Neural cell (in vitro differentiated cells): ENCODE measurements at regions not wholly inside any gene's neighbourhood (a gene's known extent, or its start where the extent isn't known, plus 50 kb on each side); places are given as distances from the start of the nearest gene placed in this dataset.

ENCODE experiments used
- H2AFZ ChIP-seq: fragments of 200-600, 300-800 bp; sonication (generic), shearing (Covaris generic); 2 replicates; pipeline ENCODE4 v1.6.0; 2014; ENCODE audit warnings: low read depth, mild to moderate bottlenecking, antibody characterized with exemption, low read length, moderate library complexity
- H3F3A ChIP-seq: fragments of 200-600 bp; shearing (Covaris generic); 2 replicates; pipeline ENCODE4 v1.6.1; 2016; ENCODE audit warnings: mild to moderate bottlenecking, moderate library complexity, mixed read lengths, antibody characterized with exemption, low read length; ENCODE audit not compliant: insufficient read depth, poor library complexity, severe bottlenecking
- H3K27ac ChIP-seq: fragments of 200-600, 300-800 bp; sonication (generic), shearing (Covaris generic); 2 replicates; pipeline ENCODE4 v1.5.1; 2014; ENCODE audit warnings: mild to moderate bottlenecking, low read length, moderate library complexity
- H3K27me3 ChIP-seq: fragments of 300-800, 200-600 bp; sonication (generic), shearing (Covaris generic); 2 replicates; pipeline ENCODE4 v1.6.0; 2014; ENCODE audit warnings: mild to moderate bottlenecking, low read depth, low read length, moderate library complexity; ENCODE audit not compliant: insufficient read depth
- H3K36me3 ChIP-seq: fragments of 300-800, 200-600 bp; sonication (generic), shearing (Covaris generic); 2 replicates; pipeline ENCODE4 v1.5.1; 2014; ENCODE audit warnings: mild to moderate bottlenecking, antibody characterized with exemption, low read length, moderate library complexity; ENCODE audit not compliant: insufficient read depth
- H3K4me2 ChIP-seq: fragments of 300-800, 200-600 bp; sonication (generic), shearing (Covaris generic); 2 replicates; pipeline ENCODE4 v1.6.0; 2014; ENCODE audit warnings: mild to moderate bottlenecking, low read length
- H3K4me3 ChIP-seq: fragments of 300-800, 200-600 bp; sonication (generic), shearing (Covaris generic); 2 replicates; pipeline ENCODE4 v1.5.1; 2014; ENCODE audit warnings: mild to moderate bottlenecking, low read length, moderate library complexity
- H3K79me2 ChIP-seq: fragments of 200-600 bp; shearing (Covaris generic); replicated peaks from 2 replicates; pipeline ENCODE4 v1.6.0; 2014; ENCODE audit warnings: mild to moderate bottlenecking, low read length, moderate library complexity; ENCODE audit not compliant: insufficient read depth
- H3K9ac ChIP-seq: fragments of 300-800, 200-600 bp; sonication (generic), shearing (Covaris generic); 2 replicates; pipeline ENCODE4 v1.6.1; 2016; ENCODE audit warnings: mild to moderate bottlenecking, low read length, mixed read lengths
- H3K9me2 ChIP-seq: fragments of 200-600 bp; shearing (Covaris generic); 2 replicates; pipeline ENCODE4 v1.6.1; 2016; ENCODE audit warnings: mild to moderate bottlenecking, low read length, mixed read lengths; ENCODE audit not compliant: insufficient read depth
- H3K9me3 ChIP-seq: fragments of 200-600, 300-800 bp; sonication (generic), shearing (Covaris generic); 2 replicates; pipeline ENCODE4 v1.6.1; 2016; ENCODE audit warnings: mild to moderate bottlenecking, mixed run types, low read length, moderate library complexity, mixed read lengths
- H4K20me1 ChIP-seq: fragments of 200-600 bp; shearing (Covaris generic); 2 replicates; pipeline ENCODE4 v1.6.1; 2016; ENCODE audit warnings: mild to moderate bottlenecking, mixed run types; ENCODE audit not compliant: insufficient read depth
- EP300 ChIP-seq: fragments of 450-650 bp; conservative IDR thresholded peaks from 2 replicates; pipeline ENCODE4 v1.6.1; 2014; ENCODE audit warnings: antibody characterized with exemption, mild to moderate bottlenecking, moderate library complexity; ENCODE audit not compliant: poor library complexity, severe bottlenecking
- EZH2 ChIP-seq: fragments of 200-600, 300-800 bp; shearing (Covaris generic), sonication (generic); IDR thresholded peaks from 2 replicates; pipeline ENCODE4 v1.6.1; 2014; ENCODE audit warnings: antibody characterized with exemption, low read length, borderline replicate concordance, mild to moderate bottlenecking; ENCODE audit not compliant: insufficient read depth, poor library complexity, severe bottlenecking
- MXI1 ChIP-seq: fragments of 450-650 bp; conservative IDR thresholded peaks from 2 replicates; pipeline ENCODE4 v1.6.1; 2014; ENCODE audit warnings: antibody characterized with exemption, mild to moderate bottlenecking; ENCODE audit not compliant: poor library complexity, severe bottlenecking
- POLR2AphosphoS5 ChIP-seq: IDR thresholded peaks from 2 replicates; pipeline ENCODE4 v1.6.1; 2012
- RAD21 ChIP-seq: fragments of 450-650 bp; conservative IDR thresholded peaks from 2 replicates; pipeline ENCODE4 v1.6.1; 2014; ENCODE audit warnings: antibody characterized with exemption, mild to moderate bottlenecking, moderate library complexity
- SMC3 ChIP-seq: fragments of 450-650 bp; conservative IDR thresholded peaks from 2 replicates; pipeline ENCODE4 v1.6.1; 2014; ENCODE audit warnings: antibody characterized with exemption, mild to moderate bottlenecking, moderate library complexity; ENCODE audit not compliant: poor library complexity
- TAF1 ChIP-seq: IDR thresholded peaks from 2 replicates; pipeline ENCODE4 v1.6.1; 2012; ENCODE audit warnings: low read depth
- TF ChIP-seq, protein P1 (sequence below): IDR thresholded peaks from 2 replicates; pipeline ENCODE4 v1.6.1; 2012; ENCODE audit warnings: borderline replicate concordance
- TF ChIP-seq, protein P2 (sequence below): fragments of 450-650 bp; IDR thresholded peaks from 2 replicates; pipeline ENCODE4 v1.5.1; 2014; ENCODE audit warnings: antibody characterized with exemption, mild to moderate bottlenecking, moderate library complexity; ENCODE audit not compliant: poor library complexity, severe bottlenecking

DNA sequence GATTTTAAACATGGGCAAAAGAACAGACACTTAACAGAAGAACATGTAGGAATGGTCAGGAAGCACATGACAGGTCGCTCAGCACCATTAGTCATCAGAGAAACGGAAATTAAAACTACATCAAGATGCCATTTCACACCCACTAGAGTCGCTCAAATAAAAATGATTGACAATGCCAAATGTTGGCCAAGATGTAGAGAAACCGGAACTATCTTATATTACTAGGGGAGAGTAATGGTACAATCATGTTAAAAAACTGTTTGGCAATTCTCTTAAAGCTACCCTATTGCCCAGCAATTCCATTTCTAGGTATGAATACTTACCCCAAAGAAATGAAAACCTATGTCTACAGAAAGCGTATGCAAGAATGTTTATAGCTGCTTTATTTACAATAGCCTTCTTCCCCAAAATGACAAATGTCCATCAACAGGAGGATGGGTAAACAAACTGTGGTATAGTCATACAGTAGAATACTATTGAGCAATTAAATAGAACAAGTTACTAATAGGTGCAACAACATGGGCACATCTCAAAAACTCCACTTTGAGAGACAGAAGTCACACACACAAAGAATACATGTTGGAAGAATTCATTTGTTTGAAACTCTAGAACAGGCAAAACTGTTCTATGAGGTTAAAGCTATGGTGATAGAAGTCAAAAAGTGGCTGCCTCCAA is 92.8 kb downstream of the ETS2 start:
- no peak for TF ChIP-seq EP300
- Histone ChIP-seq H3K9me3 (no peaks in the 10 kb centered on the region), H3K27ac (no peak overlapping the region), H3K9me2 (no peaks in the 10 kb centered on the region), H3K9ac (no peak overlapping the region), H4K20me1 (no peaks in the 10 kb centered on the region), H2AFZ (no peak overlapping the region), H3K4me2 (no peak overlapping the region), H3K36me3 (no peaks in the 10 kb centered on the region), H3K4me3 (no peak overlapping the region), H3F3A (no peaks in the 10 kb centered on the region), H3K27me3 (no peaks in the 10 kb centered on the region), H3K79me2 (no peaks in the 10 kb centered on the region)

DNA sequence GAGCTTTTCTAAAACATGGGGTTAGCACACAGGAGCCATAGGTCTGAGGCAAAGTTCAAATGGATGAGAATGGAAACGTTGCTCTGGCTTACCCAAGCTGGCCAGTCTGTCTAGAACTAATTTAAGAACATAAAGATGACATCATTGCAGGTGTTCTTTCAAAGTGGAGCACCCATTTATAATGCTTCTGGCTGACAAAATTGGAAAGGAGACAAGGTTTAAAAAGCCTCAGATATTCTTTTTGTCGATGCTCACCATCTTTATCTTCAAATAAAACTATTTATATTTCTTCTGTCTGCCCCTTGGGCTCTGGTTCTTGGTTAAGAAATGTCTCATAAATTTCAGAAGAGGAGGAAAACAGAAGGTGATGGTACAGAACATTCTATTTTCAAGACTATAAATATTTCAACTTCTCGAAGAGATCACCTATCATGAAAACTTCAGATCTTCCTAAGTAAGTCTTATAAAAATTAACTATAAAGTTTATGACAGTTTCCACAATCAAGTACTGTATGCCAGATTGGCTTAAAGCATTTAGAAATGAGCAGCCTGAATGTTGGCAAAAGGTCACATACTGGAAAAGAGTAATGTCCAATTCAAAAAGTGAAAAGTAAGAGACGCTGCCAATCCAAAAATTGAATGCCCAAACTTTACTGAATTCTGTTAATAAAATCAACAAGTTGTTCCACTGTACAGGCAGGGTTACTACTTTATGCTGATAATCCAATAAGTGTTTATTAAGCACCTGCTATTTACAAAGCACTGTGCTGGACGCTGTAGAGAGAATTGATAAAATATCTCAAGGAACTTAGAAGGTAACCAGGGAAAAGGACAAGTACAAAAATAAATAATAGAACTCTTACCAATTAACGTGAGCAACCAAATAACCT is 92.0 kb downstream of the ETS2 start:
- Histone ChIP-seq H3K79me2 (no peaks in the 10 kb centered on the region), H3K36me3 (no peaks in the 10 kb centered on the region), H2AFZ (no peak overlapping the region), H3K9me2 (no peaks in the 10 kb centered on the region), H3K4me3 (no peak overlapping the region), H3F3A (no peaks in the 10 kb centered on the region), H3K9me3 (no peaks in the 10 kb centered on the region), H3K4me2 (no peak overlapping the region), H3K9ac (no peak overlapping the region), H3K27ac (no peak overlapping the region), H3K27me3 (no peaks in the 10 kb centered on the region), H4K20me1 (no peaks in the 10 kb centered on the region)
- TF ChIP-seq POLR2AphosphoS5, result no peak
- TF ChIP-seq, protein P1, sequence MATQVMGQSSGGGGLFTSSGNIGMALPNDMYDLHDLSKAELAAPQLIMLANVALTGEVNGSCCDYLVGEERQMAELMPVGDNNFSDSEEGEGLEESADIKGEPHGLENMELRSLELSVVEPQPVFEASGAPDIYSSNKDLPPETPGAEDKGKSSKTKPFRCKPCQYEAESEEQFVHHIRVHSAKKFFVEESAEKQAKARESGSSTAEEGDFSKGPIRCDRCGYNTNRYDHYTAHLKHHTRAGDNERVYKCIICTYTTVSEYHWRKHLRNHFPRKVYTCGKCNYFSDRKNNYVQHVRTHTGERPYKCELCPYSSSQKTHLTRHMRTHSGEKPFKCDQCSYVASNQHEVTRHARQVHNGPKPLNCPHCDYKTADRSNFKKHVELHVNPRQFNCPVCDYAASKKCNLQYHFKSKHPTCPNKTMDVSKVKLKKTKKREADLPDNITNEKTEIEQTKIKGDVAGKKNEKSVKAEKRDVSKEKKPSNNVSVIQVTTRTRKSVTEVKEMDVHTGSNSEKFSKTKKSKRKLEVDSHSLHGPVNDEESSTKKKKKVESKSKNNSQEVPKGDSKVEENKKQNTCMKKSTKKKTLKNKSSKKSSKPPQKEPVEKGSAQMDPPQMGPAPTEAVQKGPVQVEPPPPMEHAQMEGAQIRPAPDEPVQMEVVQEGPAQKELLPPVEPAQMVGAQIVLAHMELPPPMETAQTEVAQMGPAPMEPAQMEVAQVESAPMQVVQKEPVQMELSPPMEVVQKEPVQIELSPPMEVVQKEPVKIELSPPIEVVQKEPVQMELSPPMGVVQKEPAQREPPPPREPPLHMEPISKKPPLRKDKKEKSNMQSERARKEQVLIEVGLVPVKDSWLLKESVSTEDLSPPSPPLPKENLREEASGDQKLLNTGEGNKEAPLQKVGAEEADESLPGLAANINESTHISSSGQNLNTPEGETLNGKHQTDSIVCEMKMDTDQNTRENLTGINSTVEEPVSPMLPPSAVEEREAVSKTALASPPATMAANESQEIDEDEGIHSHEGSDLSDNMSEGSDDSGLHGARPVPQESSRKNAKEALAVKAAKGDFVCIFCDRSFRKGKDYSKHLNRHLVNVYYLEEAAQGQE, result no peak
- no peak for TF ChIP-seq TAF1
- TF ChIP-seq EZH2, result no peak
- TF ChIP-seq SMC3, result no peak
- no peak for TF ChIP-seq MXI1

DNA sequence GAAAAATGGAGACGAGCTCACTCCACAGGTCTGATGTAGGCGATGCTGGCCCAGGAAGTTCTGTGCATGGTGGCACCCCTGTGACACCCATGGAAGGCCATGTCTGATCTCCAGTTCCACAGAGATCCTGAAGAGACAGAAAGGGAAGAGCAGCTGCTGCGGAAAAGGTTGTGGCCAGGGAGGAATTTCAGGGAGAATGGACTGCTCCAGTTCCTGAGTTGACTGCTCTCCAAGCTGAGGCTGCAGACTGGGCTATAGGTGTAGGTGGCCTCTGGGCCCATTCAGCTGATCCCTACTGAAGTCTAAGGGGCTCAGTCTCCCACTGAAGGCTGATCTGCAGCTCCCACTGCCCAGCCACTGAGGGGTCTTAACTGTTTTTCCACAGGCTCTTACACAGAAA is 89.2 kb downstream of the ETS2 start:
- no peaks in the 10 kb centered on the region for H3K36me3 ChIP-seq

More for the DNA sequence above, 89.2 kb downstream of the ETS2 start:
- Histone ChIP-seq H3F3A (no peaks in the 10 kb centered on the region), H3K9ac (no peak overlapping the region), H2AFZ (no peak overlapping the region), H3K27ac (no peak overlapping the region), H3K4me2 (no peak overlapping the region), H3K79me2 (no peaks in the 10 kb centered on the region), H3K27me3 (no peaks in the 10 kb centered on the region), H3K4me3 (no peak overlapping the region), H3K9me3 (no peaks in the 10 kb centered on the region), H4K20me1 (no peaks in the 10 kb centered on the region), H3K9me2 (no peaks in the 10 kb centered on the region)
- no peak for TF ChIP-seq EZH2
- TF ChIP-seq EP300, result no peak
- TF ChIP-seq, protein P1, result no peak
- no peak for TF ChIP-seq RAD21
- TF ChIP-seq, protein P2, sequence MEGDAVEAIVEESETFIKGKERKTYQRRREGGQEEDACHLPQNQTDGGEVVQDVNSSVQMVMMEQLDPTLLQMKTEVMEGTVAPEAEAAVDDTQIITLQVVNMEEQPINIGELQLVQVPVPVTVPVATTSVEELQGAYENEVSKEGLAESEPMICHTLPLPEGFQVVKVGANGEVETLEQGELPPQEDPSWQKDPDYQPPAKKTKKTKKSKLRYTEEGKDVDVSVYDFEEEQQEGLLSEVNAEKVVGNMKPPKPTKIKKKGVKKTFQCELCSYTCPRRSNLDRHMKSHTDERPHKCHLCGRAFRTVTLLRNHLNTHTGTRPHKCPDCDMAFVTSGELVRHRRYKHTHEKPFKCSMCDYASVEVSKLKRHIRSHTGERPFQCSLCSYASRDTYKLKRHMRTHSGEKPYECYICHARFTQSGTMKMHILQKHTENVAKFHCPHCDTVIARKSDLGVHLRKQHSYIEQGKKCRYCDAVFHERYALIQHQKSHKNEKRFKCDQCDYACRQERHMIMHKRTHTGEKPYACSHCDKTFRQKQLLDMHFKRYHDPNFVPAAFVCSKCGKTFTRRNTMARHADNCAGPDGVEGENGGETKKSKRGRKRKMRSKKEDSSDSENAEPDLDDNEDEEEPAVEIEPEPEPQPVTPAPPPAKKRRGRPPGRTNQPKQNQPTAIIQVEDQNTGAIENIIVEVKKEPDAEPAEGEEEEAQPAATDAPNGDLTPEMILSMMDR, result no peak
- TF ChIP-seq SMC3, result no peak
- TF ChIP-seq MXI1, result no peak
- TF ChIP-seq TAF1, result no peak
- TF ChIP-seq POLR2AphosphoS5, result no peak
